NAMALWA (cell line): ENCODE measurements at regions not wholly inside any gene's neighbourhood (a gene's known extent, or its start where the extent isn't known, plus 50 kb on each side); places are given as distances from the start of the nearest gene placed in this dataset.

Source experiments
- DNase-seq: peaks from one replicate; pipeline ENCODE4 v3.0.0-alpha.2; 2015; ENCODE audit warnings: low spot score

- no peak for DNase-seq
Observed at GRCh38 chr13:106297283-106297682, 238.2 kb downstream of the EFNB2 start.

- no peak for DNase-seq
Observed at GRCh38 chr13:106296723-106297122, 238.7 kb downstream of the EFNB2 start.

- no peak for DNase-seq
Observed at GRCh38 chr13:106295971-106296370, 239.5 kb downstream of the EFNB2 start.

GRCh38 chr13:106291006-106291405 lies 244.5 kb downstream of the EFNB2 start:
- DNase-seq = no peak

GRCh38 chr13:106287351-106287750 lies 248.1 kb downstream of the EFNB2 start:
- no peak for DNase-seq

- no peak for DNase-seq
Observed at GRCh38 chr13:106286811-106287210, 248.7 kb downstream of the EFNB2 start.

GRCh38 chr13:106284358-106284757 lies 251.1 kb downstream of the EFNB2 start:
- no peak for DNase-seq

GRCh38 chr13:106281426-106281825 lies 254.0 kb downstream of the EFNB2 start:
- no peak for DNase-seq

GRCh38 chr13:106277484-106278154 lies 257.8 kb downstream of the EFNB2 start:
- DNase-seq = no peak

- no peak for DNase-seq
Observed at GRCh38 chr13:106276876-106277275, 258.6 kb downstream of the EFNB2 start.

- DNase-seq = no peak
Observed at GRCh38 chr13:106275446-106276032, 259.9 kb downstream of the EFNB2 start.

- DNase-seq = no peak
Observed at GRCh38 chr13:106274551-106275203, 260.8 kb downstream of the EFNB2 start.

GRCh38 chr13:106263801-106264200 lies 271.7 kb downstream of the EFNB2 start:
- DNase-seq = no peak

GRCh38 chr13:106262886-106263285 lies 272.6 kb downstream of the EFNB2 start:
- DNase-seq = no peak

GRCh38 chr13:106261450-106261849 lies 274.0 kb downstream of the EFNB2 start:
- no peak for DNase-seq

- DNase-seq = no peak
Observed at GRCh38 chr13:106260352-106260751, 275.1 kb downstream of the EFNB2 start.

GRCh38 chr13:106259928-106260327 lies 275.5 kb downstream of the EFNB2 start:
- no peak for DNase-seq

- DNase-seq = no peak
Observed at GRCh38 chr13:106246666-106247188, 288.7 kb downstream of the EFNB2 start.

- DNase-seq = no peak
Observed at GRCh38 chr13:106246242-106246641, 289.2 kb downstream of the EFNB2 start.

GRCh38 chr13:106243011-106243565 lies 292.4 kb downstream of the EFNB2 start:
- DNase-seq = no peak

- no peak for DNase-seq
Observed at GRCh38 chr13:106241974-106242953, 293.2 kb downstream of the EFNB2 start.

GRCh38 chr13:106238690-106239089 lies 296.8 kb downstream of the EFNB2 start:
- DNase-seq = no peak
